Activated CD8-positive, alpha-beta T cell treated with anti-CD3 and anti-CD28 coated beads for 36 hours (primary cell): ENCODE measurements at regions not wholly inside any gene's neighbourhood (a gene's known extent, or its start where the extent isn't known, plus 50 kb on each side); places are given as distances from the start of the nearest gene placed in this dataset.

Experiments
- ATAC-seq: fragments of 200-7000 bp; cut with Tn5 transposase; one replicate; pipeline ENCODE4 v1.10.0; 2021; ENCODE audit warnings: mild to moderate bottlenecking, moderate library complexity
- CTCF ChIA-PET: fragments of 350-600 bp; sonication (Branson Sonifier 250); formaldehyde crosslinking; loops from one replicate; lab custom pipeline; 2021; ENCODE audit warnings: antibody characterized with exemption; lab: Charles Lee
- POLR2A ChIA-PET: fragments of 350-600 bp; sonication (Branson Sonifier 250); formaldehyde crosslinking; loops from one replicate; lab custom pipeline; 2021; ENCODE audit warnings: antibody characterized with exemption; lab: Charles Lee
- DNase-seq: peaks from one replicate; pipeline ENCODE4 v3.0.0-alpha.2; 2020
- H3K27ac Mint-ChIP-seq: one replicate; pipeline ENCODE4 v1.8.0; 2021; ENCODE audit warnings: mild to moderate bottlenecking, mixed read lengths
- H3K27me3 Mint-ChIP-seq: one replicate; pipeline ENCODE4 v1.8.0; 2021; ENCODE audit warnings: mixed read lengths
- H3K36me3 Mint-ChIP-seq: one replicate; pipeline ENCODE4 v1.8.0; 2021; ENCODE audit warnings: low read depth, mixed read lengths
- H3K4me1 Mint-ChIP-seq: one replicate; pipeline ENCODE4 v1.8.0; 2021; ENCODE audit warnings: low read depth, mixed read lengths
- H3K4me3 Mint-ChIP-seq: one replicate; pipeline ENCODE4 v1.8.0; 2021; ENCODE audit warnings: mild to moderate bottlenecking, moderate library complexity, mixed read lengths
- H3K9me3 Mint-ChIP-seq: one replicate; pipeline ENCODE4 v1.8.0; 2021; ENCODE audit warnings: mixed read lengths
- CTCF ChIP-seq: fragments of 200-600 bp; IDR thresholded peaks from one replicate; pipeline ENCODE4 v1.8.0; 2022; ENCODE audit warnings: antibody characterized with exemption, mild to moderate bottlenecking
- intact Hi-C: fragments of 100-400 bp; cut with micrococcal nuclease; formaldehyde crosslinking; loops from one replicate; pipeline ENCODE4 v1.10.0; 2022

DNA sequence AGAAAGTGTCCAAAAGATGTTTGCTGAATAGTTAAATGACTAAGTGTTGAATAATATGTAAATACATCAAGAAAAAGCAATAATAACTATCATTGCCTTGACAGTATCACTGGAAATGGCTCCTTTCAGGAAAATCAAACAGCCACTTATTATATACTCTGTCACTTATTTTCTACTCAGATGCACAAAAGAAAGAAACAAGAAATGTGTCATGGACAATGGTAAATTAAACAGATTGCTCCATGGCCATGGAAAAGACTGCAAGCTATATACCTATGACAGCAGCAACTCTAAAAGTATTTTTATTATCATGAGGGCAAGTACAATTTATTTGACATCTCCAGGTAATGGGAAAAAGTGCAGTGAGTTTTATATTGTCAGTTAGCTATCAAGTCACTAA is 52.9 kb upstream of the GUCY1A2 start:
- no peak overlapping the region for H3K4me3 Mint-ChIP-seq
- no peaks in the 10 kb centered on the region for H3K4me1 Mint-ChIP-seq
- no peak overlapping the region for H3K27ac Mint-ChIP-seq
- H3K36me3 Mint-ChIP-seq: no peaks in the 10 kb centered on the region
- ChIA-PET POLR2A (no interaction called here), CTCF (no interaction called here)
- DNase-seq (no peak), ATAC-seq (no peak)
- peaks cover 7% of the 10 kb centered on the region for H3K9me3 Mint-ChIP-seq
- intact Hi-C loops: no loop called here
- no peaks in the 10 kb centered on the region for H3K27me3 Mint-ChIP-seq
- no peak for TF ChIP-seq CTCF
